ENCODE measurements at regions not wholly inside any gene's neighbourhood (a gene's known extent, or its start where the extent isn't known, plus 50 kb on each side); places are given as distances from the start of the nearest gene placed in this dataset.

DNA sequence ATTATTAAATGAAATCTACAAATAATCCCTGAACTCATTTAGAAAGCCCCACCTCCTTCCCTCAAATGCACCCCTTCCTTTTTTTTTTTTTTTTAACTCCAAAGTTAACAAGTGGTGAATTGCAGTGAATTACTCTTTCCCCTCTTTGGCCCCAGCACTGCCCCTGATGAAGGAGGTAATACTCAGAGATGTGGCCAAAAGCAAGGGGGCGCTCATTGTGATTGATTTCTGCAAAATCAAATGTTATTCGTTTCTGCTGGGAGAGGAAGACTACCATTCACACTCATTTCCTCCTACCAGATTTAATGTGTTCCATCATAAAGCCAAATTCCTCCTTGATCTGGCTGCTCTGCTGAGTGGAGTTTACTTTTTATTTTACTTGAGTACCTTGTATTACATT, 259.4 kb downstream of the GPD2 start:
- H3K4me1 ChIP-seq (ENCODE audit: control insufficient read depth, insufficient read depth, low read length, poor library complexity, severe bottlenecking), result no peaks in the 10 kb centered on the region
- no peaks in the 10 kb centered on the region for H3K36me3 ChIP-seq (ENCODE audit: control insufficient read depth, insufficient read depth, low read length)
- 92% methylated on average over 2 of the region's 2 CpGs; no CpG with 5 or more reads in 1 of the 2 experiments for WGBS, 2 experiments (ENCODE audit: insufficient coverage in 2 of 2)
- no peaks in the 10 kb centered on the region for H3K9me3 ChIP-seq (ENCODE audit: control insufficient read depth, low read length)
- H3K27ac ChIP-seq (ENCODE audit: low read depth, low read length, severe bottlenecking), result no peak overlapping the region
- no peak overlapping the region for H3K4me3 ChIP-seq (ENCODE audit: extremely low read depth, insufficient read depth, low read length, poor library complexity, severe bottlenecking)

DNA sequence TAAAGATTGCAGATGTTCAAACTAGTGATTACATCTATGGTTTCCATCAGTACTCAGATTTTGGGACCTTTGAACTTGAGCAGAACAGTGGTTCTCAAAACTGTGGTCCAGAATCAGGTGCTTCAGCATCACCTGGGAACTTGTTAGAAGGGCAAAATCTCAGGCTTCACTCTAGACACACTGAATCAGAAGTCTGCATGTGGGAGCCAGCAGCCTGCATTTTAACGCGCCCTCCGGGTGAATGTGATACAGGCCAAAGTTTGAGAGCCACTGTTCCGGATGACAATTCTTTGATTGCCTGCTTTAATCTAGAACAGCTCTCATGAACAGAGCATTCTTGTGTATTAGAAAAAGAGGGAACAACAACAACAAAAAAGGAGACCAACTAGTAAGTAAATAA, 261.7 kb downstream of the GPD2 start:
- 100% methylated on average over 3 of the region's 4 CpGs; no CpG with 5 or more reads in 1 of the 2 experiments for WGBS, 2 experiments (ENCODE audit: insufficient coverage in 2 of 2)
- H3K4me1 ChIP-seq (ENCODE audit: control insufficient read depth, insufficient read depth, low read length, poor library complexity, severe bottlenecking), result no peaks in the 10 kb centered on the region
- H3K27ac ChIP-seq (ENCODE audit: low read depth, low read length, severe bottlenecking), result no peak overlapping the region
- no peaks in the 10 kb centered on the region for H3K36me3 ChIP-seq (ENCODE audit: control insufficient read depth, insufficient read depth, low read length)
- H3K9me3 ChIP-seq (ENCODE audit: control insufficient read depth, low read length), result no peaks in the 10 kb centered on the region
- H3K4me3 ChIP-seq (ENCODE audit: extremely low read depth, insufficient read depth, low read length, poor library complexity, severe bottlenecking), result no peak overlapping the region

DNA sequence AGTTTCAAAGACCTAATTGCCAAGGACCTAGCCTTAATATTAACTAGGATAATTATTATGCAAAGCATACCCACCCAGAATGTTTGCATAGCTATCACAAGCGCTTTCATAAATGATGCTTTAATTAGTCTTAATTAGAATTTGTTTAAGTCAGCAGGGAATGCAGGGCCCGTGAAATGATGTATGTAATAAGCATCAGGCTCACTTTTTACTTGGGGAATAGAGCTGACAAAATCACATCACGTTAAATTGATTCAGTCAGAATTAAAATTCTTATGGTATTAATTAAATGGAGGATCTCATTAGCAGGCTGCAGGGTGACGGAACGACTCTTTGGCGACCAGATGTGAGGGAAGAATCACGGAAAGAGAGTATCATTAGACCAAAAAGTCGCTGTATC, 264.5 kb downstream of the GPD2 start:
- WGBS, 2 experiments (ENCODE audit: insufficient coverage in 2 of 2), result 84 to 87% methylated on average over 6 of the region's 8 CpGs
- Histone ChIP-seq H3K9me3 (ENCODE audit: control insufficient read depth, low read length) (no peaks in the 10 kb centered on the region), H3K4me3 (ENCODE audit: extremely low read depth, insufficient read depth, low read length, poor library complexity, severe bottlenecking) (no peak overlapping the region), H3K4me1 (ENCODE audit: control insufficient read depth, insufficient read depth, low read length, poor library complexity, severe bottlenecking) (no peaks in the 10 kb centered on the region), H3K27ac (ENCODE audit: low read depth, low read length, severe bottlenecking) (no peak overlapping the region), H3K36me3 (ENCODE audit: control insufficient read depth, insufficient read depth, low read length) (no peaks in the 10 kb centered on the region)

DNA sequence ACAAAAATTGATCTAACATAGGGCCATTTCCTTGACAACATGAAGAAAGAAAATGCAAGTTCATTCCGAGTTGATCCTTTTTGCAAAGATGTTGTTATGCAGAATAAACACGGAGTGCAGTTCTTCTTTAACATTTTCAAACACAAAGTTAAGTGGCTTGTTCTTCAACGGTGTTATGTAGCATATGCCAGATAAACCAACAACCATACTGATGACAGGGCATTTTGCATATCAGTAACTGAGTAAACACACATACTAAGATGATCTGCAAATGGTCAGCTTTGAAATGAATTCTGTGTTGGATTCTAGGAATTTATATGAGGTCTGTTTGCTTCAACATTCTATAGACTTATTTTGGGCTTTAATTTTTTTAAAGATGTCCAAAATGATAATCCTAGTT, 266.4 kb downstream of the GPD2 start:
- no peak overlapping the region for H3K27ac ChIP-seq (ENCODE audit: low read depth, low read length, severe bottlenecking)
- no peaks in the 10 kb centered on the region for H3K4me1 ChIP-seq (ENCODE audit: control insufficient read depth, insufficient read depth, low read length, poor library complexity, severe bottlenecking)
- 60% methylated on average over 1 of the region's 3 CpGs; no CpG with 5 or more reads in 1 of the 2 experiments for WGBS, 2 experiments (ENCODE audit: insufficient coverage in 2 of 2)
- no peak overlapping the region for H3K4me3 ChIP-seq (ENCODE audit: extremely low read depth, insufficient read depth, low read length, poor library complexity, severe bottlenecking)
- no peaks in the 10 kb centered on the region for H3K9me3 ChIP-seq (ENCODE audit: control insufficient read depth, low read length)
- no peaks in the 10 kb centered on the region for H3K36me3 ChIP-seq (ENCODE audit: control insufficient read depth, insufficient read depth, low read length)

DNA sequence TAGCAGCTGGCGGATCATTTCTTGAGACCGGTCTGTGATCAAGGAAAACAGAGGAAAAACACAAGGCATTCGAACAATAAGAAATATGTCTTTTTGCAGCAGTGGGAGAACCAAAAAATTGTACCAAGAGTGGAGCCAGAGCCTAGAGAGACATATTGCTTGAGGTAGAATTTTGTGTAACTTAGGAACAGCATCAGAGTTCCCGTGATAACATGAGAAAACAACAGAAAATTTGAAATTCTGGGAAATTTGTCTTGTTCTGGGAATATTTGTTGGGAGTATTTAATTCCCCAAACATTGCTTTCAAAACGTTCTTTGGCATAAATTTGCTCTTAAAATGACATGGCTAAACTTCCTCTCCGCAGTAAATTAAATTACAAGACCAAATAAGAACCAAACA, 267.5 kb downstream of the GPD2 start:
- Histone ChIP-seq H3K27ac (ENCODE audit: low read depth, low read length, severe bottlenecking) (no peak overlapping the region), H3K9me3 (ENCODE audit: control insufficient read depth, low read length) (no peaks in the 10 kb centered on the region), H3K4me3 (ENCODE audit: extremely low read depth, insufficient read depth, low read length, poor library complexity, severe bottlenecking) (no peak overlapping the region), H3K36me3 (ENCODE audit: control insufficient read depth, insufficient read depth, low read length) (no peaks in the 10 kb centered on the region), H3K4me1 (ENCODE audit: control insufficient read depth, insufficient read depth, low read length, poor library complexity, severe bottlenecking) (no peaks in the 10 kb centered on the region)
- WGBS, 2 experiments (ENCODE audit: insufficient coverage in 2 of 2), result 83 to 96% methylated on average over 4 of the region's 6 CpGs

DNA sequence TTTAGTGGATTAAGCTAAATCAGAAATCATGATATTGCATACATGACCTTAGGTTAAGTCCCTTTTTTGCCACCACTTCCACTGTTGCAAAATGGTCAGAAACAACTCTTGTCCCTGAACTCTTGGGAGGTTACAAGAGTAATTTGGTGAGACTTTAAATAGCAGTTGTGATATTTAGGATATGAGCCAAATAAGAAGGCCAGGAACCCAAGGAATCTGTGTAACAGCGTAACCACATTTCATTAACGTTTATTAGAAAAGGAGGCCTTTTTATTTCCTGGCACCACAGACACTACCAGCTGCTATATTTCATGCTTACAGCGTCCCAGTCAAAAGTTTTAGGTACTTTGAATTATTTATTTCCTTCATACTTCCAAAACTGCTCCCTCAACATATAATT, 268.0 kb downstream of the GPD2 start:
- no peak overlapping the region for H3K4me3 ChIP-seq (ENCODE audit: extremely low read depth, insufficient read depth, low read length, poor library complexity, severe bottlenecking)
- 100% methylated on average over 1 to 2 of the region's 3 CpGs for WGBS, 2 experiments (ENCODE audit: insufficient coverage in 2 of 2)
- no peaks in the 10 kb centered on the region for H3K36me3 ChIP-seq (ENCODE audit: control insufficient read depth, insufficient read depth, low read length)

DNA sequence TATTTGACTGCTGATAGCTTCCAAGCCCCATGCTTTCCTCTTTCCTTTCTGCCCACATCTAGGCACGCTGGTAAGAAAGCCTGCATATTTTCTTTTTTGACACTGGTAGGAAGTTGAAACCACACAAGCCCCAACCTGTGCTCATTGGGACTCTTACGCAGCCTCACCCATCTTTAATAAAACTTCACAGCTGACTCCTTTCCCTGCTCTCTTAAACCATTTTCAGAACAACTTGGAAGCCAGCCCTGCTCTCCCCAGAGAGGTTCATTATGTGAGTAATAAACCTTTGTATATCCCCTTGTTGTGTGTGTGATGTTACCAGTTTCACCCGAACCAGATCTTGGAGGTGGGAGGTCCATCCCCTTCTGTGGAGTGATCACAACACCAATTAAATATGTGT, 268.4 kb downstream of the GPD2 start:
- H3K9me3 ChIP-seq (ENCODE audit: control insufficient read depth, low read length), result no peaks in the 10 kb centered on the region
- H3K4me1 ChIP-seq (ENCODE audit: control insufficient read depth, insufficient read depth, low read length, poor library complexity, severe bottlenecking), result no peaks in the 10 kb centered on the region
- H3K27ac ChIP-seq (ENCODE audit: low read depth, low read length, severe bottlenecking), result no peak overlapping the region
- no peak overlapping the region for H3K4me3 ChIP-seq (ENCODE audit: extremely low read depth, insufficient read depth, low read length, poor library complexity, severe bottlenecking)
- WGBS, 2 experiments (ENCODE audit: insufficient coverage in 2 of 2), result 80 to 100% methylated on average over 1 of the region's 3 CpGs
- H3K36me3 ChIP-seq (ENCODE audit: control insufficient read depth, insufficient read depth, low read length), result no peaks in the 10 kb centered on the region

More for the DNA sequence above, 268.0 kb downstream of the GPD2 start:
- Histone ChIP-seq H3K9me3 (ENCODE audit: control insufficient read depth, low read length) (no peaks in the 10 kb centered on the region), H3K27ac (ENCODE audit: low read depth, low read length, severe bottlenecking) (no peak overlapping the region), H3K4me1 (ENCODE audit: control insufficient read depth, insufficient read depth, low read length, poor library complexity, severe bottlenecking) (no peaks in the 10 kb centered on the region)

DNA sequence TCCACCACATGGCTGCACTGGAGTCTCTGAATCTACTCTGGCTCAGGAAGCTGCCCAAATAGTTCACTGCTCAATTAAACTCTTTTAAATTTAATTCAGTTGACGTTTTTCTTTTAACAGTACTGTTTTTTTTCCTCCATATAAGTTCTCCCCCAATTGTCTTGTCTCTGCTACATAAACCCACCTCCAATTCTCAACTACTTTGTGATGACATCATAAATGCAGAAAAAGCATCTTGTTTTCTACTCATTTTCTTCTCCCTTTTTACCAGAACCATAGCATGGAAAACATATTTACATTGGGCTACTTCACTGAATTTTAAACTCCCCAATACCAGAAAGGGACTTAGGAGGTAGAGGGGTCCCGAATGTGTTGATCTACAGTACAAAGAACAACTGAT, 270.4 kb downstream of the GPD2 start:
- WGBS, 2 experiments (ENCODE audit: insufficient coverage in 2 of 2), result 82 to 89% methylated on average over 1 of the region's 2 CpGs
- H3K4me1 ChIP-seq (ENCODE audit: control insufficient read depth, insufficient read depth, low read length, poor library complexity, severe bottlenecking), result no peaks in the 10 kb centered on the region
- H3K27ac ChIP-seq (ENCODE audit: low read depth, low read length, severe bottlenecking), result no peak overlapping the region
- H3K9me3 ChIP-seq (ENCODE audit: control insufficient read depth, low read length), result no peaks in the 10 kb centered on the region
- no peak overlapping the region for H3K4me3 ChIP-seq (ENCODE audit: extremely low read depth, insufficient read depth, low read length, poor library complexity, severe bottlenecking)
- no peaks in the 10 kb centered on the region for H3K36me3 ChIP-seq (ENCODE audit: control insufficient read depth, insufficient read depth, low read length)

DNA sequence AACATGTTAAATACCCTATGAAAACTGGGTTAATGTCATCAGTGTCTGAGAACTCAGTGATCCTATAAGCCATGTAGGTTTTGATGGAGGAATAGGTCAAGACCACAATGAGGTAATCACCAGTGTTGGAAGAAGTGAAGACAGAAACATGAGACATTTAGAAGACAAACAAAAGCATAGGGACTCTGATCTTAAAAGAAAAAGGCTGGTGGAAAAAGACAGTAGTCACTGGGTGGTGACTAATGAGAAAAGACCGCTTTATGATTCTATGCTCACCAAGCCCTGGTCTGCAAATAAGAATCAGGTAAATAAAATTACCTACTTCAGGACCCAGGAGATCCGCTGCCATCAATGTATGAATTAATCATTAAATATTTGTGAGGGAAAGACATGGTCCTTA, 271.9 kb downstream of the GPD2 start:
- no peak overlapping the region for H3K27ac ChIP-seq (ENCODE audit: low read depth, low read length, severe bottlenecking)
- H3K36me3 ChIP-seq (ENCODE audit: control insufficient read depth, insufficient read depth, low read length), result no peaks in the 10 kb centered on the region
- no peaks in the 10 kb centered on the region for H3K9me3 ChIP-seq (ENCODE audit: control insufficient read depth, low read length)
- WGBS, 2 experiments (ENCODE audit: insufficient coverage in 2 of 2), result 100% methylated on average over 1 of the region's 2 CpGs; no CpG with 5 or more reads in 1 of the 2 experiments
- H3K4me3 ChIP-seq (ENCODE audit: extremely low read depth, insufficient read depth, low read length, poor library complexity, severe bottlenecking), result no peak overlapping the region
- H3K4me1 ChIP-seq (ENCODE audit: control insufficient read depth, insufficient read depth, low read length, poor library complexity, severe bottlenecking), result no peaks in the 10 kb centered on the region

DNA sequence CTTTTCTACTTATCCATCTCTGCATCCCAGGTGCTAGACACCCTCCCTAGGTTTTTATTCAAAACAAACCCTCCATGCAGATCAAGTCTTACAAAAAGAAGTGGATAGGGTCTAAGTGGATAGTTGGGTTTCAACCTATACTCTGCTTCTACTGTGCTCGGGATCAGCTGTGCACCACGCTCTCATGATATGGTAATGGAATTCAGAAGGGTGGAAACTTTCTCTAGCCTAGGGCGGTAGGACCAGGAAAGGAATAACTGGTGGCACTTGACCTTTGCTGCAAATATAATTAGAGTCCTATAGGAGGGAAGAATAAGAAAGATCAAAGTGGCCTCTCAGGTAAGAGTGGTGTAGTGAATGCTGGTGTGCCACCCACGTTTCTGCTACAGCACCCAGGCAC, 272.9 kb downstream of the GPD2 start:
- H3K4me1 ChIP-seq (ENCODE audit: control insufficient read depth, insufficient read depth, low read length, poor library complexity, severe bottlenecking), result no peaks in the 10 kb centered on the region
- no peaks in the 10 kb centered on the region for H3K36me3 ChIP-seq (ENCODE audit: control insufficient read depth, insufficient read depth, low read length)
- no peak overlapping the region for H3K4me3 ChIP-seq (ENCODE audit: extremely low read depth, insufficient read depth, low read length, poor library complexity, severe bottlenecking)
- 90 to 93% methylated on average over 3 to 4 of the region's 4 CpGs for WGBS, 2 experiments (ENCODE audit: insufficient coverage in 2 of 2)
- no peak overlapping the region for H3K27ac ChIP-seq (ENCODE audit: low read depth, low read length, severe bottlenecking)
- H3K9me3 ChIP-seq (ENCODE audit: control insufficient read depth, low read length), result no peaks in the 10 kb centered on the region

DNA sequence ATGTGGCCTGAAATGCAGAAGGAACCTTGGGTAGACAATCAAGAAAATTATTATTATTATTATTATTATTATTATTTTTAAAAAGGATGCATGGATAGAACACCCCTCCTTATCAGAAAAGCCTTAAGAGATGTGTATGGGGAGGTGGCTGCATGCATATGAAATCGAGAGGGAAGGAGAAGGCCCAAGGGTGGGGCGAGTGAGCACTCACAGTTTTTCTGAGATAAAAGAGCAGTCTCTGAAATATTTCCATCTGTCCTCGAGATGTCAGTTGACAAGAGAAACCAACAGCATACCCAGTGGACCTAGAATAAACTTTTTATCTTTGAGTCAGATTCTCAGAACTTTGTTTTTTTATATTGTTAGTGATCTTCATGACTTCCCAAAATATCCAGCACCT, 282.9 kb downstream of the GPD2 start:
- Histone ChIP-seq H3K27ac (ENCODE audit: low read depth, low read length, severe bottlenecking) (no peak overlapping the region), H3K36me3 (ENCODE audit: control insufficient read depth, insufficient read depth, low read length) (no peaks in the 10 kb centered on the region), H3K4me1 (ENCODE audit: control insufficient read depth, insufficient read depth, low read length, poor library complexity, severe bottlenecking) (no peaks in the 10 kb centered on the region), H3K9me3 (ENCODE audit: control insufficient read depth, low read length) (peaks cover 4% of the 10 kb centered on the region), H3K4me3 (ENCODE audit: extremely low read depth, insufficient read depth, low read length, poor library complexity, severe bottlenecking) (no peak overlapping the region)
- WGBS, 2 experiments (ENCODE audit: insufficient coverage in 2 of 2), result 86% methylated on average over 2 of the region's 3 CpGs; no CpG with 5 or more reads in 1 of the 2 experiments

DNA sequence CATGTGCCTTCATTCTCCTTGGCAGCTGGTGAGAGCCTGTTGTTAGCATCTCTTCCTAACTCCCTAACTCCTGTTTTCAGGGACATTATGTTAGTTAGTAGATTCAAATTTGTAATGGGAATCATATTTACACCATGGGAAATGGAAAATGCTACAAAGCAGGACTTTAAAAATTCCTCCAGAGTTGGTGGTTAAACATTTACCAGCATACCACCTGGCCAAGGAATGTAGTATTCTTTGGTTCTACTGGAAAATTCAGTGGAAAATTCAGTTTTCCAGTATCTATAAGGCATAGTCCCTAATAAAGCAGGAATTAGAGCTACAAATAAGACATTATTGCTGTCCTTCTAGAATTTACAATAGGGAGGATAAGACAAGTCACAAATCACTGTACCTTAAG, 291.7 kb downstream of the GPD2 start:
- no peak overlapping the region for H3K4me3 ChIP-seq (ENCODE audit: extremely low read depth, insufficient read depth, low read length, poor library complexity, severe bottlenecking)

More for the DNA sequence above, 291.7 kb downstream of the GPD2 start:
- Histone ChIP-seq H3K27ac (ENCODE audit: low read depth, low read length, severe bottlenecking) (no peak overlapping the region), H3K36me3 (ENCODE audit: control insufficient read depth, insufficient read depth, low read length) (no peaks in the 10 kb centered on the region), H3K4me1 (ENCODE audit: control insufficient read depth, insufficient read depth, low read length, poor library complexity, severe bottlenecking) (no peaks in the 10 kb centered on the region), H3K9me3 (ENCODE audit: control insufficient read depth, low read length) (no peaks in the 10 kb centered on the region)

Data from mesodermal cell (in vitro differentiated cells).